ENCODE measurements at regions not wholly inside any gene's neighbourhood (a gene's known extent, or its start where the extent isn't known, plus 50 kb on each side); places are given as distances from the start of the nearest gene placed in this dataset.
"Not testable (repeated sequence)": the region's sequence is repeated elsewhere in the genome, so short reads cannot be mapped to it uniquely, and the experiment has no call there.

GRCh38 chr7:153087498-153087897 is 327.9 kb downstream of the ACTR3B start:
- no peak for DNase-seq (ENCODE audit: low spot score)

- DNase-seq (ENCODE audit: low spot score) = no peak
Observed at GRCh38 chr7:153088601-153089000, 329.0 kb downstream of the ACTR3B start.

GRCh38 chr7:153090209-153090608 is 330.7 kb downstream of the ACTR3B start:
- no peak for DNase-seq (ENCODE audit: low spot score)

- no peak for DNase-seq (ENCODE audit: low spot score)
Observed at GRCh38 chr7:153090764-153091163, 331.2 kb downstream of the ACTR3B start.

GRCh38 chr7:153091477-153091876 is 331.9 kb downstream of the ACTR3B start:
- DNase-seq (ENCODE audit: low spot score) = no peak

- no peak for DNase-seq (ENCODE audit: low spot score)
Observed at GRCh38 chr7:153097511-153098201, 338.1 kb downstream of the ACTR3B start.

- no peak for DNase-seq (ENCODE audit: low spot score)
Observed at GRCh38 chr7:153099235-153099634, 339.7 kb downstream of the ACTR3B start.

GRCh38 chr7:153100691-153101237 is 341.2 kb downstream of the ACTR3B start:
- no peak for DNase-seq (ENCODE audit: low spot score)

GRCh38 chr7:153103202-153103601 is 343.6 kb downstream of the ACTR3B start:
- DNase-seq (ENCODE audit: low spot score) = no peak

GRCh38 chr7:153107826-153108225 is 348.3 kb downstream of the ACTR3B start:
- DNase-seq (ENCODE audit: low spot score) = no peak

GRCh38 chr7:153109566-153109965 is 350.0 kb downstream of the ACTR3B start:
- no peak for DNase-seq (ENCODE audit: low spot score)

GRCh38 chr7:153110606-153111005 is 351.1 kb downstream of the ACTR3B start:
- DNase-seq (ENCODE audit: low spot score) = no peak

GRCh38 chr7:153122255-153122654 is 362.7 kb downstream of the ACTR3B start:
- DNase-seq (ENCODE audit: low spot score) = not testable (repeated sequence)

- no peak for DNase-seq (ENCODE audit: low spot score)
Observed at GRCh38 chr7:153130052-153130451, 370.5 kb downstream of the ACTR3B start.

GRCh38 chr7:153151766-153152165 is 392.2 kb downstream of the ACTR3B start:
- no peak for DNase-seq (ENCODE audit: low spot score)

- DNase-seq (ENCODE audit: low spot score) = no peak
Observed at GRCh38 chr7:153152801-153153422, 393.4 kb downstream of the ACTR3B start.

GRCh38 chr7:153158149-153158548 is 398.6 kb downstream of the ACTR3B start:
- no peak for DNase-seq (ENCODE audit: low spot score)

- DNase-seq (ENCODE audit: low spot score) = no peak
Observed at GRCh38 chr7:153170287-153170686, 410.7 kb downstream of the ACTR3B start.

- no peak for DNase-seq (ENCODE audit: low spot score)
Observed at GRCh38 chr7:153185936-153186335, 426.4 kb downstream of the ACTR3B start.

- DNase-seq (ENCODE audit: low spot score) = no peak
Observed at GRCh38 chr7:153188161-153188560, 428.6 kb downstream of the ACTR3B start.

GRCh38 chr7:153188630-153189029 is 429.1 kb downstream of the ACTR3B start:
- no peak for DNase-seq (ENCODE audit: low spot score)

GRCh38 chr7:153190452-153190851 is 430.9 kb downstream of the ACTR3B start:
- no peak for DNase-seq (ENCODE audit: low spot score)

- DNase-seq (ENCODE audit: low spot score) = no peak
Observed at GRCh38 chr7:153190986-153191385, 431.4 kb downstream of the ACTR3B start.

Measured in kidney capillary endothelial cell (primary cell).